H1 (cell line): ENCODE measurements at regions not wholly inside any gene's neighbourhood (a gene's known extent, or its start where the extent isn't known, plus 50 kb on each side); places are given as distances from the start of the nearest gene placed in this dataset.

Experiments
- CTCF ChIA-PET: fragments of 300-600 bp; sonication (Branson Sonifier 250); formaldehyde crosslinking; loops from one replicate; lab custom pipeline; 2021; ENCODE audit not compliant: partially characterized antibody; lab: Charles Lee
- POLR2A ChIA-PET: fragments of 300-600 bp; sonication (Branson Sonifier 250); formaldehyde crosslinking; loops from one replicate; lab custom pipeline; 2021; ENCODE audit warnings: inconsistent platforms; ENCODE audit not compliant: partially characterized antibody; lab: Charles Lee
- DNase-seq, 2 experiments: peaks; one replicate each; pipeline versions ENCODE4 v3.0.0 to v3.0.0-alpha.2; 2010 to 2022; ENCODE audit warnings: low spot score in 2 of 2, low read depth in 1 of 2, mixed read lengths in 1 of 2
- FAIRE-seq: peaks from 2 replicates; lab custom pipeline; 2011; peaks lifted over from hg19 to GRCh38; lab: Jason Lieb, UNC
- H2AFZ ChIP-seq: 2 replicates; pipeline ENCODE4 v1.8.1; 2012; ENCODE audit warnings: low read length, inconsistent platforms
- H2AK5ac ChIP-seq: 2 replicates; pipeline ENCODE4 v1.6.1; 2013; ENCODE audit warnings: low read depth, low read length
- H2BK120ac ChIP-seq: replicated peaks from 2 replicates; pipeline ENCODE3; 2013; ENCODE audit warnings: low read depth, low read length, inconsistent platforms
- H2BK12ac ChIP-seq: 2 replicates; pipeline ENCODE4 v1.6.1; 2013; ENCODE audit warnings: low read depth, low read length
- H2BK15ac ChIP-seq: 2 replicates; pipeline ENCODE4 v1.6.1; 2013; ENCODE audit warnings: low read length
- H2BK20ac ChIP-seq: 2 replicates; pipeline ENCODE4 v1.6.1; 2013; ENCODE audit warnings: low read length
- H2BK5ac ChIP-seq: 2 replicates; pipeline ENCODE4 v1.6.1; 2013; ENCODE audit warnings: low read depth, low read length
- H3K14ac ChIP-seq: 2 replicates; pipeline ENCODE4 v1.6.1; 2013; ENCODE audit warnings: inconsistent platforms; ENCODE audit not compliant: insufficient read length
- H3K18ac ChIP-seq: 2 replicates; pipeline ENCODE4 v1.6.1; 2013; ENCODE audit warnings: low read length; ENCODE audit errors: extremely low read depth
- H3K23ac ChIP-seq: 2 replicates; pipeline ENCODE4 v1.6.1; 2013; ENCODE audit warnings: inconsistent platforms; ENCODE audit not compliant: insufficient read length
- H3K23me2 ChIP-seq: 2 replicates; pipeline ENCODE4 v1.6.1; 2013; ENCODE audit warnings: low read depth, low read length
- H3K27ac ChIP-seq: 2 replicates; pipeline ENCODE4 v1.6.1; 2011; ENCODE audit warnings: low read depth, low read length, inconsistent platforms
- H3K27me3 ChIP-seq, 4 experiments: replicated peaks in 1 of 4; 1 replicate in 1 of 4; 2 replicates in 3 of 4; pipeline versions ENCODE4 v1.6.1 to v1.8.1; 2011 to 2013; ENCODE audit warnings: low read length in 3 of 4, mild to moderate bottlenecking in 3 of 4, inconsistent platforms in 2 of 4, mixed read lengths in 2 of 4, moderate library complexity in 1 of 4; ENCODE audit not compliant: control insufficient read depth in 3 of 4, insufficient read depth in 3 of 4; ENCODE audit errors: extremely low read depth in 1 of 4
- H3K36me3 ChIP-seq, 4 experiments: 2 replicates each; pipeline versions ENCODE4 v1.6.1 to v1.8.1; 2011 to 2013; ENCODE audit warnings: mild to moderate bottlenecking in 4 of 4, low read length in 3 of 4, moderate library complexity in 2 of 4, control low read depth in 1 of 4, inconsistent platforms in 1 of 4; ENCODE audit not compliant: insufficient read depth in 4 of 4, control insufficient read depth in 2 of 4
- H3K4ac ChIP-seq: replicated peaks from 2 replicates; pipeline ENCODE3; 2013; ENCODE audit warnings: low read length, low read depth, mixed read lengths, inconsistent platforms; ENCODE audit not compliant: insufficient read length
- H3K4me1 ChIP-seq, 4 experiments: replicated peaks in 1 of 4; 1 replicate in 1 of 4; 2 replicates in 3 of 4; pipeline versions ENCODE4 v1.6.1 to v1.8.1; 2011 to 2013; ENCODE audit warnings: low read length in 3 of 4, inconsistent platforms in 2 of 4, mixed read lengths in 1 of 4; ENCODE audit not compliant: insufficient read depth in 4 of 4, control insufficient read depth in 3 of 4
- H3K4me2 ChIP-seq, 2 experiments: 2 replicates each; pipeline versions ENCODE4 v1.6.1 to v1.8.1; 2011 to 2013; ENCODE audit warnings: low read depth in 2 of 2, low read length in 2 of 2, control low read depth in 1 of 2, inconsistent platforms in 1 of 2, mild to moderate bottlenecking in 1 of 2; ENCODE audit not compliant: insufficient read depth in 1 of 2
- H3K4me3 ChIP-seq, 4 experiments: fragments of 200-600, 300-600 bp in 1 of 4; sonication (generic), shearing (Covaris generic), sonication (Bioruptor Twin) in 1 of 4; 2 replicates each; pipeline versions ENCODE4 v1.5.1 to v1.8.1; 2011 to 2016; ENCODE audit warnings: low read length in 4 of 4, low read depth in 3 of 4, control low read depth in 2 of 4, inconsistent platforms in 2 of 4, mild to moderate bottlenecking in 2 of 4, mixed read lengths in 1 of 4, moderate library complexity in 1 of 4; ENCODE audit not compliant: insufficient read depth in 2 of 4; ENCODE audit errors: extremely low read depth in 1 of 4
- H3K56ac ChIP-seq: replicated peaks from 2 replicates; pipeline ENCODE3; 2013; ENCODE audit warnings: low read depth, mild to moderate bottlenecking, mixed read lengths, low read length, inconsistent platforms; ENCODE audit not compliant: insufficient read length
- H3K79me1 ChIP-seq: 2 replicates; pipeline ENCODE4 v1.6.1; 2013; ENCODE audit warnings: low read depth, low read length, control low read depth
- H3K79me2 ChIP-seq, 2 experiments: 2 replicates each; pipeline versions ENCODE4 v1.6.1 to v1.8.1; 2012 to 2013; ENCODE audit warnings: low read length in 2 of 2, mild to moderate bottlenecking in 2 of 2, inconsistent platforms in 1 of 2; ENCODE audit not compliant: insufficient read depth in 2 of 2, control insufficient read depth in 1 of 2
- H3K9ac ChIP-seq, 4 experiments: replicated peaks in 1 of 4; 1 replicate in 1 of 4; 2 replicates in 3 of 4; pipeline versions ENCODE4 v1.6.1 to v1.8.1; 2011 to 2013; ENCODE audit warnings: low read depth in 3 of 4, low read length in 3 of 4, control low read depth in 2 of 4, mild to moderate bottlenecking in 2 of 4, moderate library complexity in 2 of 4, inconsistent platforms in 1 of 4; ENCODE audit errors: extremely low read depth in 1 of 4
- H3K9me3 ChIP-seq, 2 experiments: 2 replicates each; pipeline versions ENCODE4 v1.6.1 to v1.8.1; 2012 to 2013; ENCODE audit warnings: mild to moderate bottlenecking in 2 of 2, moderate library complexity in 2 of 2, control low read depth in 1 of 2, inconsistent platforms in 1 of 2, low read depth in 1 of 2, low read length in 1 of 2, mixed read lengths in 1 of 2; ENCODE audit not compliant: insufficient read depth in 2 of 2
- H4K20me1 ChIP-seq, 2 experiments: replicated peaks in 1 of 2; 2 replicates each; pipeline versions ENCODE3 to v1.8.1; 2011 to 2013; ENCODE audit warnings: inconsistent platforms in 2 of 2, low read length in 2 of 2, mild to moderate bottlenecking in 1 of 2; ENCODE audit not compliant: insufficient read depth in 2 of 2, control insufficient read depth in 1 of 2
- H4K5ac ChIP-seq: 2 replicates; pipeline ENCODE4 v1.6.1; 2013; ENCODE audit warnings: low read length, low read depth, mixed read lengths, inconsistent platforms; ENCODE audit not compliant: insufficient read length
- H4K8ac ChIP-seq: 2 replicates; pipeline ENCODE4 v1.8.0; 2013; ENCODE audit warnings: mild to moderate bottlenecking, moderate library complexity, low read length, inconsistent platforms; ENCODE audit not compliant: insufficient read depth; ENCODE audit errors: extremely low read depth
- H4K91ac ChIP-seq: replicated peaks from 2 replicates; pipeline ENCODE3; 2013; ENCODE audit warnings: low read length, mixed read lengths, inconsistent platforms; ENCODE audit not compliant: insufficient read length
- CHD1 ChIP-seq: IDR thresholded peaks from 2 replicates; pipeline ENCODE4 v1.6.1; 2012; ENCODE audit warnings: low read depth, low read length, improper control_type of control experiment
- CTBP2 ChIP-seq: IDR thresholded peaks from 2 replicates; pipeline ENCODE4 v1.7.0; 2011; ENCODE audit warnings: borderline replicate concordance, mild to moderate bottlenecking, moderate library complexity, mixed read lengths, low read length; ENCODE audit not compliant: insufficient read depth, insufficient read length
- CTCF ChIP-seq, 3 experiments: IDR thresholded peaks; 1 replicate in 2 of 3; 2 replicates in 1 of 3; pipeline versions ENCODE4 v1.5.1 to v1.6.1; 2011; ENCODE audit warnings: low read length in 3 of 3, mild to moderate bottlenecking in 3 of 3, inconsistent platforms in 2 of 3, low read depth in 1 of 3, moderate library complexity in 1 of 3; ENCODE audit not compliant: insufficient read depth in 1 of 3; ENCODE audit errors: control extremely low read depth in 1 of 3
- JUN ChIP-seq: IDR thresholded peaks from 2 replicates; pipeline ENCODE4 v1.6.1; 2011; ENCODE audit warnings: low read depth, mild to moderate bottlenecking, improper control_type of control experiment, low read length
- KDM1A ChIP-seq: fragments of 200-600, 300-600 bp; sonication (generic); IDR thresholded peaks from 2 replicates; pipeline ENCODE4 v1.7.1; 2016; ENCODE audit warnings: mild to moderate bottlenecking, low read length, borderline replicate concordance
- KDM5A ChIP-seq: fragments of 200-600 bp; IDR thresholded peaks from 2 replicates; pipeline ENCODE4 v1.7.1; 2012; ENCODE audit warnings: mild to moderate bottlenecking, low read length, inconsistent platforms, mixed read lengths
- RAD21 ChIP-seq, 2 experiments: IDR thresholded peaks in 1 of 2; conservative IDR thresholded peaks in 1 of 2; 2 replicates each; pipeline ENCODE4 v1.6.1; 2011; ENCODE audit warnings: low read depth in 2 of 2, low read length in 2 of 2, improper control_type of control experiment in 1 of 2, inconsistent platforms in 1 of 2, mild to moderate bottlenecking in 1 of 2, moderate library complexity in 1 of 2
- RXRA ChIP-seq: IDR thresholded peaks from 2 replicates; pipeline ENCODE4 v1.6.1; 2011; ENCODE audit warnings: low read depth, mild to moderate bottlenecking, low read length, moderate library complexity; ENCODE audit not compliant: insufficient read depth
- TAF7 ChIP-seq: optimal IDR thresholded peaks from 2 replicates; pipeline ENCODE3; 2011; ENCODE audit warnings: low read depth, mild to moderate bottlenecking, inconsistent platforms, low read length, moderate library complexity, borderline replicate concordance

- Histone ChIP-seq H4K91ac (no peak overlapping the region), H3K36me3 (no peaks in the 10 kb centered on the region), H3K4ac (no peak overlapping the region), H3K27ac (no peak overlapping the region), H3K23me2 (no peaks in the 10 kb centered on the region), H2BK120ac (no peak overlapping the region), H3K56ac (no peak overlapping the region), H3K27me3 (no peaks in the 10 kb centered on the region; a peak in 1 of 7 replicates), H4K8ac (no peak overlapping the region), H3K9ac (no peak overlapping the region), H3K79me1 (no peaks in the 10 kb centered on the region), H3K14ac (no peak overlapping the region), H2AFZ (0 out of 2 replicates have a peak overlapping the region, but pooled peaks have one; percentile 12)
- CTCF ChIA-PET = interaction anchor here (1.1 kb wide), 1 partner anchor 17 kb away, joined by 3 read pairs; no protein-coding TSS in a partner anchor
- FAIRE-seq = no peak
- POLR2A ChIA-PET = no interaction called here
- TF ChIP-seq CTCF (IDR thresholded peaks at IDR 0.05; ENCODE audit: control extremely low read depth in 1 of 3, insufficient read depth in 1 of 3, low read depth in 1 of 3, low read length in 3 of 3) (peak in 1 of 3 experiments; percentile 22; a peak in 1 of 4 replicates), CTBP2 (no peak), CHD1 (no peak), TAF7 (no peak), KDM5A (no peak), JUN (no peak), RXRA (no peak), RAD21 (IDR thresholded peaks at IDR 0.05 in 1 of 2, conservative IDR thresholded peaks at IDR 0.05 in 1 of 2; ENCODE audit: low read depth in 2 of 2, low read length in 2 of 2) (peak in 1 of 2 experiments; percentile 10; a peak in 1 of 4 replicates), KDM1A (no peak)
- TF ChIP-seq, all 59 proteins: peak for 2
- no peak overlapping the region for H2BK20ac ChIP-seq
- no peak overlapping the region for H2BK5ac ChIP-seq
- H2BK15ac ChIP-seq = no peak overlapping the region
- H3K79me2 ChIP-seq = no peaks in the 10 kb centered on the region
- H3K23ac ChIP-seq = no peak overlapping the region
- H2AK5ac ChIP-seq = no peak overlapping the region
- H3K9me3 ChIP-seq = no peaks in the 10 kb centered on the region
- no peak overlapping the region for H3K18ac ChIP-seq
- no peak for DNase-seq
- H2BK12ac ChIP-seq = no peak overlapping the region
- H3K4me1 ChIP-seq = peaks cover 0 to 2% (median 0%) of the 10 kb centered on the region in 4 experiments; a peak in 1 of 7 replicates
- no peaks in the 10 kb centered on the region for H4K20me1 ChIP-seq
- no peak overlapping the region for H3K4me2 ChIP-seq
- no peak overlapping the region for H4K5ac ChIP-seq
- no peak overlapping the region for H3K4me3 ChIP-seq
Measured at GRCh38 chr2:118498943-118499342, 348.5 kb downstream of the EN1 start.
